NCI-H510A treated with DMSO at 0.1 percent for 48 hours (cell line): ENCODE measurements at regions not wholly inside any gene's neighbourhood (a gene's known extent, or its start where the extent isn't known, plus 50 kb on each side); places are given as distances from the start of the nearest gene placed in this dataset.
A peak's percentile ranks its signal among the peaks of the same experiment; 100 is the strongest.

Experiments used
- DNase-seq: peaks from one replicate; lab custom pipeline; 2025; lab: John Stamatoyannopoulos, UW

GRCh38 chr12:63319386-63319785 is 168.4 kb upstream of the AVPR1A start:
- no peak for DNase-seq

- DNase-seq, result no peak
Measured at GRCh38 chr12:63318933-63319332, 167.9 kb upstream of the AVPR1A start.

- no peak for DNase-seq
Measured at GRCh38 chr12:63318313-63318712, 167.3 kb upstream of the AVPR1A start.

- no peak for DNase-seq
Measured at GRCh38 chr12:63317880-63318279, 166.9 kb upstream of the AVPR1A start.

- no peak for DNase-seq
Measured at GRCh38 chr12:63317286-63317846, 166.4 kb upstream of the AVPR1A start.

GRCh38 chr12:63313139-63313538 is 162.1 kb upstream of the AVPR1A start:
- no peak for DNase-seq

- no peak for DNase-seq
Measured at GRCh38 chr12:63308671-63309070, 157.7 kb upstream of the AVPR1A start.

GRCh38 chr12:63307849-63308248 is 156.8 kb upstream of the AVPR1A start:
- no peak for DNase-seq

GRCh38 chr12:63305901-63306875 is 155.2 kb upstream of the AVPR1A start:
- DNase-seq, result no peak

- DNase-seq, result no peak
Measured at GRCh38 chr12:63304887-63305316, 153.9 kb upstream of the AVPR1A start.

GRCh38 chr12:63302941-63303536 is 152.0 kb upstream of the AVPR1A start:
- DNase-seq, result no peak

GRCh38 chr12:63302269-63302940 is 151.4 kb upstream of the AVPR1A start:
- DNase-seq, result no peak

GRCh38 chr12:63301311-63301710 is 150.3 kb upstream of the AVPR1A start:
- no peak for DNase-seq

- DNase-seq, result no peak
Measured at GRCh38 chr12:63298386-63298930, 147.5 kb upstream of the AVPR1A start.

- no peak for DNase-seq
Measured at GRCh38 chr12:63294327-63294632, 143.3 kb upstream of the AVPR1A start.

- no peak for DNase-seq
Measured at GRCh38 chr12:63292471-63293221, 141.6 kb upstream of the AVPR1A start.

- peak; percentile 85 for DNase-seq
Measured at GRCh38 chr12:63276537-63277365, 125.8 kb upstream of the AVPR1A start.

GRCh38 chr12:63266988-63267387 is 116.0 kb upstream of the AVPR1A start:
- no peak for DNase-seq

- DNase-seq, result no peak
Measured at GRCh38 chr12:63264629-63265028, 113.6 kb upstream of the AVPR1A start.

GRCh38 chr12:63250486-63250885 is 99.5 kb upstream of the AVPR1A start:
- DNase-seq, result no peak

- no peak for DNase-seq
Measured at GRCh38 chr12:63238892-63239291, 87.9 kb upstream of the AVPR1A start.
